Embryonic facial prominence (tissue), 1 donor: ENCODE measurements at regions not wholly inside any gene's neighbourhood (a gene's known extent, or its start where the extent isn't known, plus 50 kb on each side); places are given as distances from the start of the nearest gene placed in this dataset.

Experiments
- DNase-seq: peaks from one replicate; pipeline ENCODE4 v3.0.0-alpha.2; 2016; ENCODE audit errors: extremely low spot score

GRCh38 chr3:124091716-124092115 is 99.8 kb upstream of the ROPN1 start:
- DNase-seq = no peak

DNA sequence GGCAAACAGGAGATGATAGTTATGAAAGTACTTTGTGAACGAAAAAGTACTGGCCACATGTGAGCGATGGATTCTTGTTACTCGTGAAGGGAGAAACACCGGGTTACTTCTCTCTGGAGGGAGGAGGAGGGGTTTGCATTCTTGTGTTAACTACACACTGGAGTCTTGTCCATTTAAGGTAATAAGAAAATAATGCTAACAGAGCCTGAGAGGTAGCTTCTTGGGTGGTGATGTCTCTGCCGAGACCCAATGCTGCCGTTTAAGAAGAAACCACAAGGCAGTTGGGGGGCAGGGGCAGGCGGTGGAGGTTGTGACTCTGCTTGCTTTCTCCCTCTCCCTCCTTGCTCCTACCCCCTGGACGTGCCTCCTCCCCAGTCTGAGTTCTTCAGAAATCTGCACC is 100.9 kb upstream of the ROPN1 start:
- DNase-seq = no peak

- DNase-seq = no peak
These were observed 102.6 kb upstream of the ROPN1 start for GRCh38 chr3:124094496-124094895.

GRCh38 chr3:124097362-124098131 is 105.6 kb upstream of the ROPN1 start:
- no peak for DNase-seq

DNA sequence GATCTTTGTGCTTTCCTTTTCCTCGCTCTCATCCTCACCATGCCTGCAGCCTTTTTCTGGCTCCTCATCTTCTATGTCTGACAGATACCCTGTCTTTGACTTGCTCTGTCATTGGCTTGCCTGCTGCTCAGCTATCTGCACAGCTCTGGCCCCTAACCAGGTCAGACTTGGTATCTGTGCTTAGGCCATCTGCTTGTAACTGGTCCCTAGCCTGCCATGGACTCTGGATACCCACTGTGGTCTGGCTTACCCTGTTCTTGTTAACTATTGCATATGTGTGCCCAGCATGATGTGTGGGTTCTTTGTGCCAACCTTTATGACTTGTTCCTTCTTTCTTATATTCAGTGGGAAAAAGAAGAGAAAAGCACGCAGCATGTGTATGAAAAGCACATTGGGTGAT is 109.7 kb upstream of the ROPN1 start:
- DNase-seq = no peak

DNA sequence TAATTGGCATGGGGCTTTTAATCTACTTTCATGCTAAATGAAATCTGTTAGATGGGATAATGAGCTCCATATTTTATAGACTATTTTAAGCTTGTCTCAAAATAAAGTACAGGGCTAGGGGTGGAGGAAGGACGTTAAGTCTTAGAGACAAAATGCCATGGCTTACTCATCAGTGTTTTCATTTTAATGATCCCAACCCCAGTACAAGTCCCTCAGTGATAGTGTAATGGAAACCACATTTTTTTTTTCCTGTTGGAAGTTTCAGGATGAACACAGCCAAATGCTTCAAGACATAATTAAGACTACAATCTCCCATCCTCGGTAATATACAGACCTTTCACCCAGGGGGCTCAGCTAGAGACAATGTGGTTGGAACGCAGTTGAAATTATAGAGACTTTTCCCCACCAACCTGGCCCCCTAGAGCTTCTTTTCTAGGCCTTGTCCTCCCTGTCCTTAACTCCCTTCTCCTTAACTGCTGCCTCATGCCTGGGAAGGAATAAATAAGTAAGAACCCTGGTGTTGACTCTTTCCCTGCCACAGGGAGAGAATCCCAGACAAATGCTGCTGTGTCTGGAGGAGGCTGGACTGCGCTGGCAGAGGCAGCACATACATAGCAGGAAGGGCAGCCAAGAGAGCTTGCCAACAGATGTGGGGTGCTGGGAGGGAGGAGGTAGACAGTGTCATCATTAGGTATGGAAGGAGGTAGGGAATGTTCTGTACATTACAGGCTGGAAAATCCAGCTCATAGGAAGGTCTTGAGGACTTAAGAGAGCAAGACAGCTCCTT is 115.4 kb upstream of the ROPN1 start:
- DNase-seq = no peak

DNA sequence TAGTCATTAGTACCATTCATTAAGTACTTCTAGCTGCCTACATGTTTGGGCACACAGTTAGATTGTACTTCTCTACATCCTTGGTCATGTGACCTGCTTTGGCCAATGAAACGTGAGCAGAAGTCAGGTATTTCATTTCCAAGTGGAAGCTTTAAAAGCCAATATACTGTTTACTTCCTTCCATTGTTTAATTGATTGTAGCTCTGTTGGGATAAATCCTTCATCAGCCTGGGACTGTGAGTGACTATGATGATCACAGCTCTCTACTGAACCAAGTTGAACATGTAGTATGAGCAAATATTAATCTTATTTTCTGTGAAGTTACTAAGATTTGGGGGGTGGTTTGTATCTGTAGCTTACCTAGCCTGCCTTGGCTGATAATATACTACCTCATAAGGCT is 116.5 kb upstream of the ROPN1 start:
- DNase-seq = no peak

DNA sequence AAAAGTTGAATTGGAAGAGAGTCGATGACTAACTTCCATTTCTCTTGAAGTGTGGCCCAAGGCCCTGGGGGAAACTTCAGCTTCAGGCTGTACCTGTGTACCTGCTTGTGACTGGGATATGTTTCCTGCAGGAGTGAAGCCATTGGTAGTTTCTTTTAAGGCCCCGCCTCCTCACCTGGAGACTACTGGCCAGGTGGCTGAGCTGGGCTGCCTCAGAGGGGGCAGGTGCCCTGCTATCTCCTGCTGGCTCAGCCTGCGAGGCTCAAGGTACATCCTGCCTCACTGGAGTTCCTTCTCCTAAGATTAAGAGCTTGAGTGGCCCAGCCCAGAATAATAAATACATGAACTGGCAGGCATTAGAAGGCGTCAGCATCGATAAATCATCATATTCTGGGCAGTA is 121.6 kb upstream of the ROPN1 start:
- DNase-seq = no peak

- no peak for DNase-seq
These were observed 123.4 kb upstream of the ROPN1 start for GRCh38 chr3:124115279-124115678.

DNA sequence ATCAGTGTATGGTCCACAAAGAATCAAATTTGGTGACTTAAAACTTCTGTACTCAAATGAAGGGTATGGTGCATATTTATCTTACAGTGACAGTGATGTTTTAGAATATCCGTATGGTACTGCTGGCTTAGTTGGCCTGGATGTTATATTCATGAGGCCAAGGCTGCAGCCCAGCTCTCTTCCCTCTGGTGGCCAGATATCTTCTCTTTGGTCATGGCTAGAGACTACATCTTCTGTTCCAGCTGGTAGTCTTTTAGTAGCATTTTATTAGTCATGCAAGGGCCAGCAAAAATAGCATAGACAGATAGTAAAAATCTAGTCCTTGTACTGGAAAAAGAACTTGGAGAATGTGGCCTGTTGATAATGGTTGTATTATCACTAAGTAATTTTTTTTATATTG is 124.0 kb upstream of the ROPN1 start:
- no peak for DNase-seq

DNA sequence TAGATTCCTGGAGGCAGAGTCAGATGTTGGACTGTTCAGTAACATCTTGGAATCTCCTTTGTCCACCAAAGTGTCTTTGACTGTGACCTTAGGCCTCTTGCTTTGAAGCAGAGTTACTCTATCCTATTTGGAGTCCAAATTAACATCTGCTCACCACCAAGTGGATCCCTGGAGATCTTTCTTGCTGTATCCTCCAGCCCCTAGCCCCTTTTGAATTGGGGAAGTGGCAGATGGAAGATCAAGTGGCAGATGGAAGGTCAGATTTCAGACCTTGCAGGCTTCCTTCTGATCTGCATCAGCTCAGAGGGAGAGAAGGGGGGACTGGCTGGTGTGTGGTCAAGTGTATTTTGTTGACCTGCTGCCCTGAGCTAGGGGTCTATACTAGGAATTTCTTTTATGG is 125.0 kb upstream of the ROPN1 start:
- no peak for DNase-seq

DNA sequence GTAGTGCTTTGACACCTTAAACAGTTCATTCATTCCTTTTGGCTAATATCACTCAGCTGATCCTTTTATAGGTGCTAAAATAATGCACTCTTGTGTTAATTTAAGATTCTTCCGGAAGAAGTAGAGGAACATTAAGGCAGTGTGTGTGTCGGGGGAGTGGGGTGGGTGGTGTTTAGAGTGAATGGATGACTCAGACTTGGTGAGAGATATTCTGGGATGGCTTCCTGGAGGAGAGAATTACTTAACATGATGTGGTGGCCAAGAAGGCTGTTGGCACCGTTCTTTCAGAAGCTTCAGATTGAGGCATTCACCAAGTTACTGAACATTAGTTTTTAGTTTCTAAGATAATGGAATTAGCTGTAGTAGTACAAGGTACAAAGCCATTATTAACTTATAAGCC is 125.6 kb upstream of the ROPN1 start:
- DNase-seq = no peak

DNA sequence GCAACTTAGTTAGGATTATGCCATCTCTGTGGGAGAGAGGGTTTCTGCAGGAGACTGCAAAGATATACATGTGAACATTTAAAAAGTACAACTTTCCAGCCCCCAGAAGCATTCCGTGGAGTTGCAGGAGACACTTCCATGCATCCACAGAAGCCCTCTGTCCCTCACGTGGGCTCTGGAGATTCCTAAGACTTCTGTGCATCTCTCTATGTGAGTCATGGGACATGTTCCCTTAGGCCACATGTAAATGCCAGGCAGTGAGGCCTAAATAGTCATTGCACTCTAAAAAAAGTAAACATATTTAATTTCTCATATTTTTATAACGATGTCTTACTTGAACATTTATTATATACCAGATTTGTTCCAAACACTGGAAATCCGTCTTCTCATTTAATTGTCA is 126.5 kb upstream of the ROPN1 start:
- DNase-seq = no peak

DNA sequence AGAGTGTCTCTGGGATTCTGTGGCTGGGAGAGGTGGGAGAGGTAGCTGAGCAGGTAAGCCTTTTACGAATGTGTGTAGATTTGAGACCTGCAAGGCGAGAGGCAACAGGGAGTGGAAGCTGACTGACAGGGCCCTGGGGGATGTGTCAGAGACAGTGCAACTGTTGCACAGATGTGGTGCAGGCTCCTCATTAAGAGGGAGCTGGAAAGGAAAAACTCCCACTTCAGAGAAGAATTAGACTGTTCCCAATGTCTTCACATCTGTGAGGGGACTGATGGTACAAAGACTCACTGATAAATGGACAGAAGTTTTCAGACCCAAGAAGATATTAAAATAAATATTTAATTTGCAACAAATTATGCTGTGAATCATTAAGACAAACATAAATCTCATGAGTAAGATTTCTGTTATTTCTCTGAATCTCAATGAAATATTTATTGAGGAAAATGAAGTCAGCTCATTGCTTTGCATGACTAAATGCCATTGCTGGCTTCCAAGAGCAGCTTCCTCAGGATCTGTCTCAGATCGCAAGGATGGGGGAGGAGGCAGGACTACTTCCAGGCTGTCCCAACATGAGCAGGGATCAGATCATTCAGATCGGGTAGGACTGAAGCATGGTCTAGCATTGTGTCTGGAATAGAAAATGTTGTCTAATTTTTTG is 127.3 kb upstream of the ROPN1 start:
- DNase-seq = no peak

GRCh38 chr3:124121379-124122312 is 129.7 kb upstream of the ROPN1 start:
- DNase-seq = no peak

- no peak for DNase-seq
These were observed 133.4 kb upstream of the ROPN1 start for GRCh38 chr3:124125315-124125714.

GRCh38 chr3:124126436-124127023 is 134.6 kb upstream of the ROPN1 start:
- DNase-seq = no peak

DNA sequence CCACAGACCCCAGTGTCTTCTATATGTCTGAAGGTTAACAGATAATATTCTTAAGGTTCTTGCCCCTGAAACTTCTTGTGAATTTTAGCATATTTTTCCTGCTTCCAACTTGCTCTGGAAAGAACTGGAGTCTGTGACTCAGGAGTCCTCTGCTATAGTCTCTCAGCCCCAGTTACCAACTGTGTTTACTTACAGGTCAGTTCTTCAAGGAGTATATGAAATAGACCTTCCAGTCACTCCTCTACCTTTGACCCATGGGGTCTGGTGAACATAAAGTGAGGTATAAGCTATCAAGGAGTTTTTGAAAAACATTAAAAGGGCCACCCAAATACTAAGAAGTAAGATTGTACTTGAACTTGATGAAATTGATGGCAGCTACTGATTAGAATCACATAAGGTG is 139.2 kb upstream of the ROPN1 start:
- DNase-seq = no peak

GRCh38 chr3:124131580-124131979 is 139.7 kb upstream of the ROPN1 start:
- DNase-seq = no peak

- no peak for DNase-seq
These were observed 140.9 kb upstream of the ROPN1 start for GRCh38 chr3:124132813-124133212.

DNA sequence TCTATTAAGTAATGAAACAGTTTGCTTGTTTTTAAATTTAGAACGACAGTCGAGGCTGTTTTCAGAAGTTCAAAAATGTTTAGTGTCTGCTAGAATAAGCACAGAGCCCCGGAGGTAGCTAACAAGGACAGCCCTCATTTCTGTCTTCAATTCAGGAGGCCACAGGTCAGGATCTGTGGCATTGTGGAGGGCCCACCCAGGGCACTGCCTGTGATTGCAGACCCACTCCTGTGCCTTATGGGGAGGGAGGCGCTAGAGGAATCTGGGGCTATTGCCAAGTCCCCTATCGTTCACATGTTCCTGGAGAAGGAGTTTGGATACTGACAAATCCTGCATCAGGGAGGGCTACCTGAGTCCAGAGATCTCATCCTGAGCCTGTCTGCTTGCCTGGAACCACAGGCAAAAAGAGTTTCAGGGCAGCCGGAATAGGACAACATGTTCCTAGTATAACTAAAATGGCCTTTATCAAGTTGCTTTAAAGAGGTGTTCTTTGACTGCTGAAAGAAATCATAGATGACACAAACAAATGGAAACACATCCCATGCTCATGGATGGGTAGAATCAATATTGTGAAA is 141.5 kb upstream of the ROPN1 start:
- DNase-seq = no peak
